ENCODE measurements at regions not wholly inside any gene's neighbourhood (a gene's known extent, or its start where the extent isn't known, plus 50 kb on each side); places are given as distances from the start of the nearest gene placed in this dataset.

- H2BK5ac ChIP-seq (ENCODE audit: insufficient read length, low read length): no peak overlapping the region
- no peak overlapping the region for H3K27ac ChIP-seq (ENCODE audit: insufficient read length, low read depth, low read length)
- peaks cover 0 to 2% (median 0%) of the 10 kb centered on the region in 3 experiments; a peak in 2 of 7 replicates for H3K36me3 Mint-ChIP-seq (ENCODE audit: insufficient read depth in 1 of 3, low read depth in 3 of 3)
- H3K27me3 Mint-ChIP-seq (ENCODE audit: low read depth): peaks cover 25% of the 10 kb centered on the region
- no peaks in the 10 kb centered on the region for H3K9me3 ChIP-seq (ENCODE audit: control insufficient read depth, low read depth, low read length)
- no peaks in the 10 kb centered on the region for H3K27me3 ChIP-seq (ENCODE audit: insufficient read depth, low read length)
- no peak overlapping the region for H3K4me3 Mint-ChIP-seq
- no peak overlapping the region for H3K4ac ChIP-seq (ENCODE audit: low read depth, low read length)
- H2AFZ ChIP-seq (ENCODE audit: low read length): no peak overlapping the region
- no peak overlapping the region for H4K91ac ChIP-seq (ENCODE audit: insufficient read length, low read depth, low read length)
- no peak overlapping the region for H3K23ac ChIP-seq (ENCODE audit: insufficient read length, low read depth, low read length)
- H3K18ac ChIP-seq (ENCODE audit: insufficient read length, low read depth, low read length): no peak overlapping the region
- no peak overlapping the region for H3K27ac Mint-ChIP-seq
- no peaks in the 10 kb centered on the region for H3K79me1 ChIP-seq (ENCODE audit: insufficient read depth, low read depth, low read length, poor library complexity, severe bottlenecking)
- no peaks in the 10 kb centered on the region for H3K4me1 ChIP-seq (ENCODE audit: insufficient read depth, low read length)
- no peak overlapping the region for H2BK12ac ChIP-seq (ENCODE audit: insufficient read length, low read depth, low read length)
- no peak overlapping the region for H2BK15ac ChIP-seq (ENCODE audit: low read depth, low read length)
- no peaks in the 10 kb centered on the region for H3K23me2 ChIP-seq (ENCODE audit: insufficient read length, low read depth, low read length, poor library complexity, severe bottlenecking)
- H4K20me1 ChIP-seq (ENCODE audit: control insufficient read depth, insufficient read depth, insufficient read length): no peaks in the 10 kb centered on the region
- H2BK20ac ChIP-seq (ENCODE audit: low read depth, low read length, poor library complexity, severe bottlenecking): no peak overlapping the region
- H3K79me2 ChIP-seq (ENCODE audit: insufficient read depth, low read length): no peaks in the 10 kb centered on the region
- no peak overlapping the region for H2BK120ac ChIP-seq (ENCODE audit: low read depth, low read length, poor library complexity, severe bottlenecking)
- no peak overlapping the region for H3T11ph ChIP-seq (ENCODE audit: low read length)
- H3K9ac ChIP-seq (ENCODE audit: extremely low read depth, insufficient read length, low read length): no peak overlapping the region
- TF ChIP-seq CTCF (conservative IDR thresholded peaks at IDR 0.05): no peak
- H4K8ac ChIP-seq (replicated peaks; ENCODE audit: insufficient read length, low read depth, low read length): no peak overlapping the region
- no CpG with 5 or more reads among the region's 5 CpGs for WGBS (ENCODE audit: extremely low coverage, insufficient read length, low lambda C conversion rate)
- no peak overlapping the region for H2AK5ac ChIP-seq (ENCODE audit: insufficient read length, low read length)
- H3K14ac ChIP-seq (ENCODE audit: insufficient read depth, low read length): no peak overlapping the region
- DNase-seq: no peak
- H3K9me3 Mint-ChIP-seq: no peaks in the 10 kb centered on the region
- H4K5ac ChIP-seq (ENCODE audit: insufficient read length, low read depth, low read length): no peak overlapping the region
- no peak overlapping the region for H3K4me2 ChIP-seq (ENCODE audit: insufficient read depth, insufficient read length, low read length)
- no peaks in the 10 kb centered on the region for H3K4me1 Mint-ChIP-seq
- no peak overlapping the region for H3K56ac ChIP-seq (ENCODE audit: insufficient read length, low read depth, low read length)
Observed at GRCh38 chr20:22288156-22288555, 296.2 kb downstream of the FOXA2 start.

All from H9 (cell line).